GM19043 (cell line): ENCODE measurements at regions not wholly inside any gene's neighbourhood (a gene's known extent, or its start where the extent isn't known, plus 50 kb on each side); places are given as distances from the start of the nearest gene placed in this dataset.
"Not testable (repeated sequence)": the region's sequence is repeated elsewhere in the genome, so short reads cannot be mapped to it uniquely, and the experiment has no call there.

ENCODE experiments used
- ATAC-seq: cut with Tn5 transposase; IDR thresholded peaks from one replicate; pipeline ENCODE4 v1.9.1; 2021; ENCODE audit warnings: low read depth; ENCODE audit not compliant: unreplicated experiment

DNA sequence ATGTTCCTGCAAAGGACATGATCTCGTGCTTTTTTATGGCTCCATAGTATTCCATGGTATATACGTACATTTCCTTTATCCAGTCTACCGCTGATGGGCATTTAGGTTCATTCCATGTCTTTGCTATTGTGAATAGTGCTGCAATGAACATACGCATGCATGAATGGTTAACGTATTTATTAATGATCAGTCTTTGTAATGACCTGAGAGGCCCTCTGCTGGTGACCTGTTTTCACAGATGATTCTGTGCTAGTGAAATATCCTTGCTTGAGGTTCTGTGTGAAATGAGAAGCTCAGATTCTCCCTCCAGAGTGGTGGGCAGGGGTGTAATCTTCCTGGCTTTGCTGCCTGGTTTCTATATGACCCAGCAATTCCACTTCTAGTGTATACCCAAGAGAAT, 160.2 kb upstream of the RASGRP1 start:
- ATAC-seq = no peak

DNA sequence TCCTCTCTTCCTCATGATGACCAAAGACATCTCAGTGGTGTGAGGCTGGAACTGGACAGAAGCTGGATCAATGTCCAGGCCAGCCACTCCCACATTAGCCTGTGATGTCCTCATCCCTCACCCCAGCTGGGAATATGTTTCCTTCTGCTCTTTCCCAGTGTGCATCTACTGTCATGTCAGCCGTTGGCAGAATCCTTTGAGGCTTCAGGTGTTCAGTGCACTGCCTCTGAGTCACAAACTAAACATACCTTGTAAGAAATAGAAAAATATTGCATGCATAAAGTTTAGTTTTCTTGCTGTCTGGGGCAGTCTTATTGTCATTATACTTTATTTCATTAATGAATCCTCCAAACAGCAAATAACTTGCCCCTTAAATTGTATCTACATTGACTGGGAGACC, 161.6 kb upstream of the RASGRP1 start:
- no peak for ATAC-seq

DNA sequence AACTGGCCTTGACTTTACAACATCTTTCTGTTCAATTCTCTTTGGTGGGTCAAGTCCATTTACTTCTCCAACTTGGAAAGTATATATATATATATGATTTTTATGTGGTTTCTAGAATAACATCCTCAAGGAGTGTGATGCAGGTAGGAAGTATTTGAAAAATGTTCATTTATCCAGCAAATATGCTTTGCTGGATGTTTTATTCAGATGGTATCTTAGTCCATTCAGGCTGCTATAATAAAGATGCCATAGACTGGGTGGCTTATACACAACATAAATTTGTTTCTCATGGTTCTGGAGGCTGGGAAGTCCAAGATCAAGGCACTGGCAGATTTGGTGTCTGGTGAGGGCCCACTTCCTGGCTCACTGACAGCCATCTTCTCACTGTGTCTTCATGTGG, 168.7 kb upstream of the RASGRP1 start:
- ATAC-seq = no peak

GRCh38 chr15:38740206-38740605, 175.6 kb upstream of the RASGRP1 start:
- no peak for ATAC-seq

DNA sequence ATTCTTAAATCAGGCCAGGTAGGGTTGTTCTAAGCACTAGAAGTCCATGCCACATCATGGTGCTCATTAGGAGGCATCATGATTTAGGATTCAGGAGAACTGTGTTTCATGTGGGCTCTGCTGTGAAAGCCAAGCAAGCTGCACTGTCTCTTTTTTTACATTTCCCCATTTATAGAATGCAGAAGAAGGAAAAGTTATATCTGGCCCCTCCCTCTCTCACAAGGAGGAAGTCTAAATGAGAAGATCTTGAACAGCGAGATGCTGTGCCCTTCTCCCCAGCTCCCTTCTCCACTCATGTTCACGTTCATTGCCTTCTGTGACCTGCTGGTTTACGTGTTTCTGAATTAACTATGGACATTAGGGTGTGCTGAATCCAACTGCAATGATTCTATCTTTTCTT, 178.5 kb upstream of the RASGRP1 start:
- no peak for ATAC-seq

- ATAC-seq = no peak
Measured at GRCh38 chr15:38745126-38745525, 180.5 kb upstream of the RASGRP1 start.

DNA sequence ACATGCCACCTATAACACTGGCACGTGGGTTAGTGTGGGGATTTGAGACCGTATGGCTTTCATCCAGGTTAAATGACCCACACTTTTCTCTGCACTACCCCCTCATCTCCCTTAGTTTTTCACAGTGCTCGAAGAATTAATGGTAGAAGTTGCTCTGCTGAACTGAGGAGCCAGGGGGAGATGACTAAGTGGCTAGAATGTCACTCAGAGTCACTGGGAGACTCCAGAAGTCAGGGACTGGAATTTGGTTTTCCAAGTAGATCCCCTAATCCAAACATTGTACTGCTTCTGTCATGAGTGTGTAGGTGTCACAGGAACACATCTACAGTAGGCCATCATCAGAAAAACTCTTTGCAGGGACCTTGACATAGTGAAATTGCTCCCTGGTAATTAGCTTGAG, 181.0 kb upstream of the RASGRP1 start:
- no peak for ATAC-seq

DNA sequence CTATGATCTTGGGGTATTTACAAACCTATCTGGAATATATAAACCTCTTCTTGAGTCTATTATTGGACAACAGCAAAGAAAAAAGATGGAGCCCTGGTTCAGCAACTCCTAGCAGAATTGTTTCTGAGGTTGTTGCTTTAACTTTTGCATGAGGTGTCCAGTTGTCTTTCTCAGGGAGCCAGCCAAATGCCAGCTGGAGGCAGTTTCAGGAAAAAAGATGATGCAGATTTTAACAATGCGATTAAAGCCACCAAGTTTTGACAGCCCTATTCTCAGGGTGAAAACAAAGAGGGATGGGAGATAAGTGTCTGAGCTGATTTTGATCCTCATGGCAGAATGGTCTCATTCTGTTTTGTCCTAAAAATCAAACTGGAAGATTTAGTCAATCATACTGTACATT, 181.6 kb upstream of the RASGRP1 start:
- ATAC-seq = no peak

- no peak for ATAC-seq
Measured at GRCh38 chr15:38748710-38749109, 184.1 kb upstream of the RASGRP1 start.

DNA sequence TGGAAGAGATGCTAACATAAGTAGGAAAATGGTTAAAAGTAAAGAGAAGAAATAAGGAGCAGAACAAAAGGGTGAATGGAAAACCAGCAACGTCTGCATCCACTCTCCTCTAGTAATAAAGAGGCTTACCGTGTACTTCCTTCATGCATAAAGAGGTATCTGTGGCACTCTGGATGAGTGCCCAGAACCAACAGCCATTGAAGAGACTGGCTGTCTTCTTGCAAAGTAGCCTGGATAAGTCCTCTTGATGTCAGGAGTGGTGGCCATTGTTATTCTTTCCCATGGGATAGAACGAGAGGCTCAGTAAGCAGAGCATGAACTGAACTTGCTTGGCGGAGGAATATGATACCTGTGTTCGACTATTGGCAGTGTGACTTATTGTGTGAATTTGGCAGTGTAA, 186.2 kb upstream of the RASGRP1 start:
- no peak for ATAC-seq

GRCh38 chr15:38755718-38756117, 191.1 kb upstream of the RASGRP1 start:
- no peak for ATAC-seq

DNA sequence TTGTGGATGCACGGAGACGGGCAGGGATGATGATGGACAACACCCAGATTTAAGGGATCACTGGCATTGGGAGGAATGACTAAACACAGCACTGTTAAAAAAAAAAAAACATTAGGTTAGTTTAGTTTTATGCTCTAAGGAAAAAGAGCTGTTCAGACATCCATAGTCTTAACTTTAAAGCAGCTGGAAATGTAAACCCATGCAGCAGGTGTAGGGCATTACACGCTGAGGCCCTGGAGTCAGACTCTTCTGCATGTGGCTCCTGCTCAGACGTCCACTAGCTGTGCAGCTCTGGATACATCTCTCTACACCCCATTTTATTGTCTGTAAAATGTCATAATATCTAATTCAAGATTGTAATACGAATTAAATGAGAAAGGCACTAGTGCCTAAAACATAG, 191.8 kb upstream of the RASGRP1 start:
- ATAC-seq = no peak

- ATAC-seq = no peak
Measured at GRCh38 chr15:38758043-38758442, 193.4 kb upstream of the RASGRP1 start.

- ATAC-seq = no peak
Measured at GRCh38 chr15:38761681-38762080, 197.1 kb upstream of the RASGRP1 start.

- ATAC-seq = no peak
Measured at GRCh38 chr15:38768970-38769369, 204.4 kb upstream of the RASGRP1 start.

- no peak for ATAC-seq
Measured at GRCh38 chr15:38769492-38769891, 204.9 kb upstream of the RASGRP1 start.

DNA sequence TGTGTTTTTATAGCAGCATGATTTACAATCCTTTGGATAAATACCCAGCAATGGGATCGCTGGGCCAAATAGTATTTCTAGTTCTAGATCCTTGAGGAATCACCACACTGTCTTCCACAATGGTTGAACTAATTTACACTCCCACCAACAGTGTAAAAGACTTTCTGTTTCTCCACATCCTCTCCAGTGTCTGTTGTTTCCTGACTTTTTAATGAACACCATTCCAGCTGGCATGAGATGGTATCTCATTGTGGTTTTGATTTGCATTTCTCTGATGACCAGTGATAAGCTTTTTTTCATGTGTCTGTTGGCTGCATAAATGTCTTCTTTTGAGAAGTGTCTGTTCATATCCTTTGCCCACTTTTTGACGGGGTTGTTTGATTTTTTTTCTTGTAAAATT, 209.5 kb upstream of the RASGRP1 start:
- ATAC-seq = not testable (repeated sequence)

- no peak for ATAC-seq
Measured at GRCh38 chr15:38781196-38781595, 216.6 kb upstream of the RASGRP1 start.

DNA sequence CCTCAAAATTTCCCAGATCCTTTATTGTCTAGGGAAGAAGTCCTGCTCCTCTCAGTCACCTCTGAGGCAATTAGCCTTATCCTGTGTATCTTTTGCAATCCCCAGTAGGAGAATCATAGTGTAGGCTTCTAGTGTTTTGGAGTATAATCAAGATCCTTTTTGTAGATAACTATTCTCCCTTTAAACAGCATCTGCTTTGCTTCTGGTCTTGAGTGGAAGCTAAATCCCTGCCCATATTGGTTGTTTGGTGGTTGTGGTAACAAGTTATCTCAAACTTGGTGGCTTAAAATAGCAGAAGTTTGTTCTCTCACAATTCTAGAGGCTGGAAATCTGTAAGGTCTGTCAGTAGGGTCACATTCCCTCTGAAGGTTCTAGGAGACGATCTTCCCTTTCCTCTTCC, 217.5 kb upstream of the RASGRP1 start:
- ATAC-seq = no peak

- no peak for ATAC-seq
Measured at GRCh38 chr15:38788918-38789317, 224.3 kb upstream of the RASGRP1 start.

DNA sequence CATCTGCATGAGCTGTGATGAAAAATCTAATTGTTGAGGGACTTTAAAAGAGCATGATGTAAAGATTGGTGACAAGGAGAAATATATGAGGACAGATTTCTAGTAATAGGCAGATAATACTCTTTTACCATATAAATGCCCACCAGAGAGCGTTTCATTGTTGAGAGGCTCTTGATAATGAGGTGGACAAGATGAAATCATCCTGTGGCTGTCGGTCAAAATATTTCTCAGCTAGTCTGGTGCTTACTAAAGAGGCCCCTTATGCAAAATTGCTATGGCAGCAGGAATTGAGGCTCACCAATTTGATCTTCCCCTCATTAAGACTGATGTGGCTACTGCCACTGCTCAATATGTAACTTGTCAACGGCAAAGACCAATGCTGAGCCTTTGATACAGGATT, 225.0 kb upstream of the RASGRP1 start:
- no peak for ATAC-seq

- ATAC-seq = no peak
Measured at GRCh38 chr15:38793206-38793810, 228.7 kb upstream of the RASGRP1 start.
